Activated CD8-positive, alpha-beta T cell treated with anti-CD3 and anti-CD28 coated beads, Interleukin-2, amount 10 ng/mL, durations not matched to agents 7 days and 5 days (primary cell): ENCODE measurements at regions not wholly inside any gene's neighbourhood (a gene's known extent, or its start where the extent isn't known, plus 50 kb on each side); places are given as distances from the start of the nearest gene placed in this dataset.

Source experiments
- ATAC-seq: fragments of 150-1000 bp; cut with Tn5 transposase; one replicate; pipeline ENCODE4 v1.10.0; 2021; ENCODE audit warnings: moderate library complexity
- CTCF ChIA-PET: fragments of 350-600 bp; sonication (Branson Sonifier 250); formaldehyde crosslinking; loops from one replicate; lab custom pipeline; 2021; ENCODE audit warnings: antibody characterized with exemption; lab: Charles Lee
- POLR2A ChIA-PET: fragments of 350-600 bp; sonication (Branson Sonifier 250); formaldehyde crosslinking; loops from one replicate; lab custom pipeline; 2021; ENCODE audit warnings: antibody characterized with exemption; lab: Charles Lee
- DNase-seq: peaks from one replicate; pipeline ENCODE4 v3.0.0-alpha.2; 2020
- H3K27ac Mint-ChIP-seq: one replicate; pipeline ENCODE4 v1.8.0; 2021; ENCODE audit warnings: mild to moderate bottlenecking, mixed read lengths
- H3K27me3 Mint-ChIP-seq: one replicate; pipeline ENCODE4 v1.8.0; 2021; ENCODE audit warnings: low read depth, mixed read lengths
- H3K36me3 Mint-ChIP-seq: one replicate; pipeline ENCODE4 v1.8.0; 2021; ENCODE audit warnings: low read depth, mixed read lengths
- H3K4me1 Mint-ChIP-seq: one replicate; pipeline ENCODE4 v1.8.0; 2021; ENCODE audit warnings: low read depth, mixed read lengths
- H3K4me3 Mint-ChIP-seq: one replicate; pipeline ENCODE4 v1.8.0; 2021; ENCODE audit warnings: mild to moderate bottlenecking, mixed read lengths
- H3K9me3 Mint-ChIP-seq: one replicate; pipeline ENCODE4 v1.8.0; 2022; ENCODE audit warnings: mixed read lengths; ENCODE audit not compliant: insufficient read depth

- CTCF ChIA-PET = interaction anchor here (1.2 to 1.6 kb wide), 2 partner anchors 264 to 874 kb away, joined by 4 to 5 read pairs; no protein-coding TSS in a partner anchor
- no peaks in the 10 kb centered on the region for H3K36me3 Mint-ChIP-seq
- H3K9me3 Mint-ChIP-seq = no peaks in the 10 kb centered on the region
- POLR2A ChIA-PET = no interaction called here
- no peak overlapping the region for H3K4me3 Mint-ChIP-seq
- H3K27ac Mint-ChIP-seq = no peak overlapping the region
- no peak for DNase-seq
- H3K4me1 Mint-ChIP-seq = peaks cover 3% of the 10 kb centered on the region
- H3K27me3 Mint-ChIP-seq = no peaks in the 10 kb centered on the region
- ATAC-seq = no peak
These were observed 305.9 kb upstream of the SMIM30 start for GRCh38 chr7:113424185-113424817.

DNA sequence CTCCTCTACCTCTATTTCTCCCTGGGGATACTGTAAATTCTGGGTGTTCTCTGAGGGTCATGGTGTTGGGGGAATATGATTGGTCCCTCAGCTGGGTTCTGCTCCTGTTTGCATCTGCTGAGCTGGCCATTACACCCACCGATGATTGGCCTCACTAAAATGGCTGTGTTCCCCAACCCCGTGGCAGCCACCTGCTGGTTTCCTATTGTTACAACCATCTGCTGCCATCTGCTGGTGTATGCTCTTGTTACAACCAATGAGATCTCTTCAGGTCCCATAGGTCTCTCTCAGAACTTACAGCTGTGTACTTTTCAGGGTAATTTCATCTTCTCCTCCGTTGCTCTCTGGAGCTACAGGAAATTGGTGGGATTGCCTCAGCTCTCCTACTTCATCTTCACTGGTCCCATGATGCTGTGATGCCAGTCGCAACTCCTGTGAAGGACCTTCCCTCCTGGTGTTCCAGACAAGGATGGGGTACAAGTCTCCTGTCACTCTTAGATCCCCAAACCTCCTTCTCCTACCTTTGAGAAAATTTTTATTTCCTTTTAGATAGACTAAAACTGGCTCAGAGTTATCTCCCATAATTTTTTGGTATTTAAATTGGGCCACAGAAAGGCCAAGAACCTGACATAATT lies 303.5 kb upstream of the SMIM30 start:
- H3K9me3 Mint-ChIP-seq = no peaks in the 10 kb centered on the region
- ChIA-PET CTCF (interaction anchor here (0.7 to 2.6 kb wide), 7 partner anchors 16 to 872 kb away, joined by 3 to 14 read pairs (median 4); no protein-coding TSS in a partner anchor), POLR2A (no interaction called here)
- ATAC-seq = peak; percentile 99
- peak; percentile 86 for DNase-seq
- peaks cover 3% of the 10 kb centered on the region for H3K4me1 Mint-ChIP-seq
- H3K36me3 Mint-ChIP-seq = no peaks in the 10 kb centered on the region
- H3K27me3 Mint-ChIP-seq = no peaks in the 10 kb centered on the region
- H3K27ac Mint-ChIP-seq = peak overlapping the region; percentile 51
- H3K4me3 Mint-ChIP-seq = no peak overlapping the region

DNA sequence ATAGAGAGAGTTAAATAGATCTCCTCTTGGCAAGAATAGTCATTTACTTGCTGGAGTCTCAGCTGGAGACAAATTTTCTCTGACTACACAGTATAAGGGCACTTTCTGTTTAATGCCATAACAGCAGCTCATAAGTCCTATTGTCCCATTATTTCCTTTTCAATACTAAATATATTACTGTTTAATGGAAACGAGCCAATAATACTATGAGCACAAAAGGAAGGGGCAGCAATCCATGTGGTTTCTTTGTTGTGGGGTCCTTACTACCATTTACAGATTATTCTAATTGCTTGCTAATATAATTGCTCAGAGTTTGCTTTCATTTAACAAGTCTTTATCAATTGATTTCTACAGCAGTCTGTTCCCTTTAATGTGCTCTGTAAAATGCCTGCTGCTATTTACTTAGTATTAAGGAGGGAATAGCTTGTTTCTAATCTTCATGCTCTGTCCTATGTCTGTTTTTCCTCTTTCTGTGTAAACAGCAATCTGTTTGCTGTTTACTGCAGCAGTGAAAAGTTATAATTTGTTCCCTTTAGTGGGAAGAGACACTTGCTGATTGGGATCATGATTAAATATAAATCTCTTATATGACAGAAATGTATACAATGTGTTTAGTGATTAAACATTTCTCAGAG lies 296.2 kb upstream of the SMIM30 start:
- DNase-seq (no peak), ATAC-seq (no peak)
- Mint-ChIP-seq H3K9me3 (no peaks in the 10 kb centered on the region), H3K36me3 (no peaks in the 10 kb centered on the region), H3K4me1 (no peaks in the 10 kb centered on the region), H3K27me3 (no peaks in the 10 kb centered on the region), H3K27ac (no peak overlapping the region), H3K4me3 (no peak overlapping the region)
- ChIA-PET POLR2A (no interaction called here), CTCF (no interaction called here)

- no peaks in the 10 kb centered on the region for H3K4me1 Mint-ChIP-seq
- no peak for ATAC-seq
These were observed 294.1 kb upstream of the SMIM30 start for GRCh38 chr7:113412410-113412809.

DNA sequence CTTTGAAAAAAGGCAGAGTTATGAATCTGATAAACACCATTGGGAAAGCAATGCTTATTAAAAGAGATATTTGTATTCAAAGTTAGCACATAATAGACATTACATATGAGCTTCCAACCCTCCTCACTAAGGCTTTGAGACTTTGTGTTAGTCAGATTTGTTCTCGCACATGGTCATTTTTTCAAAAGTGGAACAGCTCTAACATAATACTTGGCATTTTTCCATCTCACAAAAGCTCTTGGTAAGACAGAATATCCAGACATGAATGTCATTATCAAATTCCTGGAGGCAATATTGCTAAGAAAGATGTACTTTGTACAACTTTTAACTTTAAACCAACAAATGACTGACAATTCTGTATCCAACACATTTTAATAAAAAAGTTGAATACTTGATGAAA lies 292.4 kb upstream of the SMIM30 start:
- H3K36me3 Mint-ChIP-seq = no peaks in the 10 kb centered on the region
- no peaks in the 10 kb centered on the region for H3K4me1 Mint-ChIP-seq
- ATAC-seq = no peak
- CTCF ChIA-PET = no interaction called here
- no peaks in the 10 kb centered on the region for H3K9me3 Mint-ChIP-seq
- no peak overlapping the region for H3K27ac Mint-ChIP-seq
- no peaks in the 10 kb centered on the region for H3K27me3 Mint-ChIP-seq
- no peak overlapping the region for H3K4me3 Mint-ChIP-seq
- DNase-seq = no peak
- POLR2A ChIA-PET = no interaction called here

More at GRCh38 chr7:113412410-113412809, 294.1 kb upstream of the SMIM30 start:
- no peaks in the 10 kb centered on the region for H3K27me3 Mint-ChIP-seq
- no peak overlapping the region for H3K4me3 Mint-ChIP-seq
- no peak overlapping the region for H3K27ac Mint-ChIP-seq
- POLR2A ChIA-PET = no interaction called here
- DNase-seq = no peak
- CTCF ChIA-PET = no interaction called here
- no peaks in the 10 kb centered on the region for H3K36me3 Mint-ChIP-seq
- H3K9me3 Mint-ChIP-seq = no peaks in the 10 kb centered on the region

GRCh38 chr7:113408999-113409398 lies 290.6 kb upstream of the SMIM30 start:
- no peak for DNase-seq
- Mint-ChIP-seq H3K27ac (no peak overlapping the region), H3K4me1 (no peaks in the 10 kb centered on the region), H3K9me3 (no peaks in the 10 kb centered on the region), H3K4me3 (no peak overlapping the region), H3K27me3 (no peaks in the 10 kb centered on the region), H3K36me3 (no peaks in the 10 kb centered on the region)
- no peak for ATAC-seq
- POLR2A ChIA-PET = no interaction called here
- CTCF ChIA-PET = no interaction called here

DNA sequence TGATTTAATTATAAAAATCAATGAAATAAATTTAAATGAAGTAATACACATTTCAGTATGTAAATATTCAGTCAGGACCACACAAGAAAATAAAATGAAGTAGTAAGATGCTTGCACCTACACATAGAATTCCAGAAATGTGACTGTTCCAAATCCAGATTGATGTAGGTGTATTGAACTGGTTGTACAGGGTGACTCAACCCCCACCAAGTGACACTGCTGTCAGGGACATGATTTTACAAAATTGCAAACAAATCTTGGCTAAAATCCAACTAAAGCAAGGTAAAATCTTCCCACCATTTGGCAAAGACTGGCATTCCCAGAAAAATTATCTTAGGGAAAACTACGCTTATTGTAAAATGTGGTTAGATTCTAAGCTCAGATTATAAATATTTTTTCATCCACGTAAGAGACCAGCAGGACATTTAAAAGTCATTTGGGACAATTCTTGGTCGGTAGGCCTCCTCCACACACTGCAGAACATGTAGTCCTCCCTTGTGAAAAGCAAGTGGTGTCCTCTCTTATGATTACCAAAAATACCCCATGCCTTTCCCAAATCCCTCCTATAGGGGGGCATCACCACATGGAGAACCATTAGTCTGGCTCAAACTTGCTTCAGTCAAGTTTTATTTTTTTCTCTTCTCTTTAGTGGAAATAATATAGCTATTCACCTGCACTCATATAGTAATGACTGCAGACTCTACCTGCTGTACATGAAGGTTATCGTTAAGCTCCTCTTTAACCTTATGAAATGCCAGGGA lies 287.1 kb upstream of the SMIM30 start:
- no peak for ATAC-seq
- Mint-ChIP-seq H3K27me3 (no peaks in the 10 kb centered on the region), H3K36me3 (no peaks in the 10 kb centered on the region), H3K9me3 (no peaks in the 10 kb centered on the region), H3K4me3 (no peak overlapping the region), H3K4me1 (no peaks in the 10 kb centered on the region), H3K27ac (no peak overlapping the region)
- DNase-seq = no peak
- POLR2A ChIA-PET = no interaction called here
- CTCF ChIA-PET = interaction anchor here (1.2 kb wide), 1 partner anchor 16 kb away, joined by 4 read pairs; no protein-coding TSS in a partner anchor

GRCh38 chr7:113404245-113404644 lies 285.9 kb upstream of the SMIM30 start:
- CTCF ChIA-PET = interaction anchor here (1.2 kb wide), 1 partner anchor 17 kb away, joined by 4 read pairs; no protein-coding TSS in a partner anchor
- H3K27me3 Mint-ChIP-seq = no peaks in the 10 kb centered on the region
- POLR2A ChIA-PET = no interaction called here

DNA sequence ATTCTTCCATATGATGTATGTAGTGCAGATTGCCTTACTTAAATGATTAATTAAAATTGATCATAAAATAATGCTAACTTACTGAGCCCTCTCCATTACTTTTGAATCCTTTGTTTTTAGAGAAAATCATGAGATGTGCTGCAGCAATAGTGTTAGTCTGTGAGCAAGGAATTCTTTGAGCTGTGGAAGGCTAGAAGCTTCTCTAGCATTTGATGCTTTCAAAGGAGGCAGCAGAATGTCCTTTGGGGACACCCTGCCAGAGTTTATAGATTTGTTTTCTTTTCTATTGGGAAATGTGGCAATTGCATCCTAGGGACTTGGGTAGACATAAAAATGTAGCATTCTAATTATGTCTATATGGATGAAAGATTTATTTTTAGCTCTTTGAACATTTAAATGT lies 284.1 kb upstream of the SMIM30 start:
- Mint-ChIP-seq H3K27ac (no peak overlapping the region), H3K27me3 (no peaks in the 10 kb centered on the region), H3K9me3 (no peaks in the 10 kb centered on the region), H3K4me3 (no peak overlapping the region), H3K36me3 (no peaks in the 10 kb centered on the region), H3K4me1 (no peaks in the 10 kb centered on the region)
- DNase-seq = no peak
- ChIA-PET CTCF (no interaction called here), POLR2A (no interaction called here)
- no peak for ATAC-seq

More at GRCh38 chr7:113404245-113404644, 285.9 kb upstream of the SMIM30 start:
- Mint-ChIP-seq H3K27ac (peak overlapping the region; percentile 55), H3K4me3 (no peak overlapping the region), H3K9me3 (no peaks in the 10 kb centered on the region), H3K36me3 (no peaks in the 10 kb centered on the region), H3K4me1 (no peaks in the 10 kb centered on the region)
- ATAC-seq = no peak
- DNase-seq = no peak

DNA sequence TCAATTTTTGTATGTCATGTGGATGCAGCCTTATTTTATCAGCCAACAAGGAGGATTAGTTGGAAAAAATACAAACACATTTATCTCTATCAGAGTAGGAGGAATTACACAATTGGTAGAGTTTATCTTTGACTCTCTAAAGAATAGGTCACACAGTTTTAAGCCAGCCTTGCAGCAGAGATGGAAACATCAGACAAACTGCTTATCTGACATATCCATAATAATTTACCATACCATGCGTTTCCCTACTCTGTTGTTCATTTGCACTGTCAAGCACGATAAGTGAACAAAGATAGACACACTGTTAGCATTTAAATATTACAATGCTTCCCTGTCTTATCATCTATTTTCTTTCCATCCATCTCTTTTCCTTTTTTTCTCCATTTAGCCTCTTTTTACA lies 283.7 kb upstream of the SMIM30 start:
- Mint-ChIP-seq H3K27ac (no peak overlapping the region), H3K4me3 (no peak overlapping the region), H3K9me3 (no peaks in the 10 kb centered on the region), H3K27me3 (no peaks in the 10 kb centered on the region), H3K36me3 (no peaks in the 10 kb centered on the region), H3K4me1 (no peaks in the 10 kb centered on the region)
- DNase-seq (no peak), ATAC-seq (no peak)
- ChIA-PET CTCF (no interaction called here), POLR2A (no interaction called here)

- Mint-ChIP-seq H3K27me3 (no peaks in the 10 kb centered on the region), H3K4me1 (no peaks in the 10 kb centered on the region), H3K9me3 (no peaks in the 10 kb centered on the region), H3K36me3 (no peaks in the 10 kb centered on the region), H3K27ac (no peak overlapping the region), H3K4me3 (no peak overlapping the region)
- ChIA-PET POLR2A (no interaction called here), CTCF (no interaction called here)
- ATAC-seq (no peak), DNase-seq (no peak)
These were observed 276.5 kb upstream of the SMIM30 start for GRCh38 chr7:113394856-113395255.
